H4 (cell line): ENCODE measurements at regions not wholly inside any gene's neighbourhood (a gene's known extent, or its start where the extent isn't known, plus 50 kb on each side); places are given as distances from the start of the nearest gene placed in this dataset.
"Not testable (repeated sequence)": the region's sequence is repeated elsewhere in the genome, so short reads cannot be mapped to it uniquely, and the experiment has no call there.

Experiments
- DNase-seq: peaks from one replicate; pipeline ENCODE4 v3.0.0-alpha.2; 2015; ENCODE audit warnings: low spot score

- not testable (repeated sequence) for DNase-seq
Measured at GRCh38 chr5:38678697-38679096, 122.3 kb upstream of the LIFR start.

DNA sequence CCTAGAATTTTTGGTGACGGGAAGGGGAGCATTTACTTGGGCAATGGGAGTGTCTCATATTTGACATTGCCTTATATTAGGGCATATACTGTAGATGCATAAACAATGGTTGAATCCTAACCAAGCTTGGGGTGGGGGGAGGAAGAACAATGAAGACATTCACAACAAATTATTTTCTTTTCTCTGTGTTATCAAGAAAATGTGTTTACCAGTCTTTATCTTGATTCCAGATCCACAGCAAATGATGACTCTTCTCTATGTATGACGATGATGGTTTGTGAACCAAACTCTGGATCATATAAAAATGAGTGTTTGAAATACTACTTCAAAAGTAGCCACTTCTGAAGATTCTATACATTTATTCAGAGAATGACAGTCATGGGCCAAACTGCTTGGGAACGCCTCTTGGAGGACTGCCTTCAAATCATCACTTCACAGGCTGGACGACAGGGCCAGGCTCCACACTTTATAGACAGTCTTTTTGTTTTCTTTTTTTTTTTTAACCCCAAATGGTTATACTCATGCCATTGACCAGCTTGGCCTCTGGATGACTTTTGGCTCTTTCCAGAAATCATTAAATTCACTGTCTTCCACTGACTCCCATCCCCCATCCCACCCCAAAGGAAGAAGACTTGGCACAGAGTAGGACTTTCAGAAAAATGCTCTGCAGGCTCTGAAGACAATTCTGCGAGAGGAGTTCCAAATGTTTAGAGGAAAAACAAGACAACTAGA, 123.8 kb upstream of the LIFR start:
- no peak for DNase-seq

DNA sequence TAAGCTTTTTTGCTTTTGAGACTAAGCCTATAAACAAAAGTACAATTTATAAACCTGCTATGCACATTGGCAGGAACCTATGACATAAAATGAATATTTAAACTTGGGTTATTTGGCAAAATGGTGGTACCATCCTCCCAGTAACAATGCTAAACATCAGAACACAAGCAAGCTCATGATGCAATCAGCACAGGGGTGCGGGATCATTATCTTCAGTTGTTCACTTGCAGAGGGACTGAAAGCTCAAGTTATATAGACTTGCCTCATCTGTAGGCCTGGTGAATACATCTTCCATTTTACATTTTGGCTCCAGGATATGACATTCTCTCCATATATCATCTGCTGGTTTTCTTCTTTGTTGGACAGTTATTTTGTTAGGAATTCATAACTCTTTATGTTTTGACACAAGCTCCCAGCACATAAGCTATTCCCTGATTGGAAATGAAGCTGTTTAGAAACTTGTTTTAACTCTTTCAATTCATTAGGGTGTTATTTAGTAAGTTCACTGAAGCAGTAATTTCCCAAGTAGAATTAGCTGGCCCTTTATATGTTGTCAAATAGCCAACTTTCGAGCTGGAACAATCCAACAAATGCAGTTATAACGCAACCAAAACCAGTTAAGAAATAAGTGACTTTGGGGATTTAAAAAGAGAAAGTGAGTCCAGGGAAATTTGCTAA, 124.7 kb upstream of the LIFR start:
- no peak for DNase-seq

- DNase-seq = no peak
Measured at GRCh38 chr5:38681966-38682365, 125.5 kb upstream of the LIFR start.

- DNase-seq = no peak
Measured at GRCh38 chr5:38686658-38687057, 130.2 kb upstream of the LIFR start.

DNA sequence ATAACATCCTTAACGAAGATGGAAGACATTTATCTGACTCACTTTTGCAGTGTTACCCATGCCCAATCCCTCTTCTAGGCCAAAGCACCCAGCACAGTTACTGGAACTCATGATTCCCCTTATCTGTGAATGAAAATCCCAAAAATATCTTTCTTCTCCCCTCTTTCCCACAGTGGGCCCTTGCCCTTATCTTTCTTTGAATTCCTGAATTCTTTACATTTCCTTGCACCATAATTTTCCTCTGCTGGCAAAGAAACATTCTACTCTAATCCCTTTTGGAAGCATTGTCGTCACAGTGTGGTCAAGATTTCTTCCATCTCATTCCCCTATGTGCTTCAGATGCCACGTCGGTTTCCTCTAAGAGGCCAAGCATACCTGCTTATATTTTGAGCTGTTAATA, 135.9 kb upstream of the LIFR start:
- no peak for DNase-seq

- no peak for DNase-seq
Measured at GRCh38 chr5:38692781-38693527, 136.5 kb upstream of the LIFR start.

DNA sequence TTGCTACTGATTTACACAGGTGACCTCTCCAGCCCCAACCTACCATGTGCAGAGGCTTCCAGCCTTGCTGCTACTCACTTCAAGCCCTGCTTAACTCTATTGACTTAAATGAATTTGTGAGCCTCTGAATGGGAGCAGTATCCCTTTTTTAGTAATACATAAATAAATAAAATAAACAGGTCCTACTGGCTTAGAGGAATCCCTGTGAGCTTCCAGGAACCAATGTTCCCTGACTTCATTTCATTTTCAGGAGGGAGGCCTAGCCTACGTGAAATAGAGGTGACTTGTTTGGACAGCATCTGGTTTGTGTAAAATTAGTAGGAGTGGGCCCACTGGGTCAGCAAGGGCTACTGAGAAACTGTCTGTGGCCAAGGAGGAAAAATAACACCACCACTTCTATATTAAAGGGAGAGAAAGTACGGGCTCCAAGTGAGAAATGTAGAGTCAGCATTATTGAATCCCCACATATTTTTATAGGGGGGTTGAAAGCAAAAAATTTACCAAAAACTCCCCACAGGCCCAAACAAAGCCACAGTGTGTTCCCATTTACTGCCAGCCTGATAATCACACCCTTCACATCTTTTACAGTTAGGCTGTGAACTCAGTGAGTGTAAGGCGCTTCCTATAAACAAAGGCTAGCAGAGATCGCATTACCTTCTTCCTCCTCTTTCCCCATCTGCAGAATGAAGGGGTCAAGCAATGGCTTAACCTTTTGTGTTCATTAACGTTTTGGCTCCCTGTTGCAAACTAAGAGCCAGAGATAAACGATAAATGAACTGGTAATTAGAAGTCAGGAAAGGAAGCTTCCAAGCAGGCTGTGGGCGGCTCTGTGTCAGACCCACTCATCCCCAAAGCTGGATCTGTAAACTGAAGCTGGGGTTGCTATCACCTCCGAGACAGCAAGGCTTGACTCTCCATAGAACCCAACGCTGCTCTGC, 138.8 kb upstream of the LIFR start:
- DNase-seq = peak; percentile 25

DNA sequence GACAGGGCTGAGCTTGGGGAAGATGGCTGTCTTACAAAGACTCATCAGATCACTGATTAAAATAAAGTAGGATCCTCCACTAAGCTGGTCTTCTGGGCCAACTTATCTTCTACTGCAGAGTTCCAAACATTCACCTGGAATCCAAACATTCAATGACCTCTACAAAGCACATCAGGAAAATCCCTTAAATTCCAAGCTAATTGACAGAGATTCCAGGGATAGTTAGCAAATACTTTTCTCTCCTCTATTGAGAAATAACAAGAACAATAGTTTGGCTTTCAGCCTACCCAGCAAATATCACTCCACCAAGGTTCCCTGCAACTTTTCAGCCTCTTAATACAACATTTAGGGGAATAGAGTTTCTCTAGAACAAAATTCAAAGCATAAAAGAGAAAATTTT, 140.6 kb upstream of the LIFR start:
- no peak for DNase-seq

GRCh38 chr5:38705529-38705928, 140.3 kb upstream of the OSMR start:
- DNase-seq = not testable (repeated sequence)

DNA sequence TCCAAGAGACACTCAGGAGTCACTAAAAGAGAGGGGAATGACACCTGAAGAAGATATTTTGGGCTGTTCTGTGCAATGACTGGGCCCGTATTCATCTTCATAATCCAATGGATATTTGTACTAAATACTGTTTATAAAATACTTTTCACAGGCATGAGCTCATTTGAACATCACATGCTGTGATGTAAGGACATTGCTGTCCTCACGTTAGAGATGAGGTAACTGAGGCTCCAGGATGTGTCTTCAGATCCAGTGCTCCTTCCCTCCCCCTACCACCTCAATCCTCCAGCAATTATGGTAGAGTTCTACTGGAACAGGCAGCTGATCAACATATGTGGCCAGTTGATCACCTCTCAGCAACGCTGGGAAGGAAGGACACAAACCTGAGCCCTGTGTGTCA, 139.4 kb upstream of the OSMR start:
- no peak for DNase-seq

DNA sequence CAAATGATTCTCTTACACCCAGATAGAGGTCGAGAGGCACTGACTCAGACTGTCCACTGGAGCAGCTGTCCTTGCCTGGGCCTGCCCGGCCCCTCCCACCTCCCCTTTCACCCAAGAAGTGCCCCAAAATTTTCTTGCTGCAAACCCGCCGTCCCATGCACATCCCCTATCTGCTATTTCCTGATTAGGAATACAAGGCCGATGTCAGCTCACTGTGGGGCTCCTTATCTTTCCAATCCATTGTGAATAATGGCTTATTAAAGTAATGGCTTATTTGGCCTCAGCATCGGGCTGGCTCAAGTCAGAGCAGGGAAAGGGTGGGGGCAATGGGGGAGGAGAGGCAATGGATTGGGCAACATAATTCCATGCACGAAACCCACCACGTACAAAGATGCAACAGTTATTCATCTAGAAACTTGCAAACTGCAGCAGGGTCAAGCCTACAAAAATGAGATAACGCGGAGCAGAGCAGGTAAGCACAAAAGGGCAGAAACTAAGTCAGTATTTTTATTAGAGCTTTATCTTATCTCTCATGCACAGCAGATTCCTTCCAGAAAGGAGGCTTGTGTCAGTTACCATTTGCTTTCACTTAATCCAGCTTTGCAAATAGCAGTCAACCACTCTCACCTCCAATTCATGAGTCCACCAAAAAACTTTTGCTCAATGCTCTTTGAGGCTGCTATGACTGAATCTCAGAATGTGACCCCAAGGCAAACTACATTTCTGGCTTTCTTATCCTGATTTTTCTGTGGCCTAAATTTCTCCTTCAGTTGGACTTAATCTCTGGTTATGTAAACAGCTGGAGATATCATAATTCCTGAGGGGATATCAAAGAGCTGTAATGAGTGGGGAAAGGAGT, 138.2 kb upstream of the OSMR start:
- no peak for DNase-seq

GRCh38 chr5:38709678-38710306, 136.0 kb upstream of the OSMR start:
- no peak for DNase-seq

DNA sequence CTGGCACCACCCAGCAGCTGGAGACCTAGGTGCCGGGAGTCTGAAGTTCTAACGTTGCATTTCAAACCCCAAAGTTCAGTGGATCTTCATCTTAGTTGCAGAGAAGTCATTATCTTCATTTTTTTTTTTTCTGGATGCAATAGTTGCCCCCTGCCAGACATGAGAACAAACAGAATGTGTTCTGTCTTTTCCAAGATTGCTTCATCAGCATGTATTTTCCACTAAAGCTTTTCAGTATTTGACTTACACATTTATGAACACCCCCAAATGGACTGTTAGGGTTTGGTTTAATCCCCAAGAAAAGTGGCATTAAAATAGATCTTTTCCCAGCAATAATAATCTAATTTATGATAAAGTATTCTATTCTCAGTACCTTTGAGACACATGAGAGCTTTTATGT, 135.2 kb upstream of the OSMR start:
- DNase-seq = no peak

DNA sequence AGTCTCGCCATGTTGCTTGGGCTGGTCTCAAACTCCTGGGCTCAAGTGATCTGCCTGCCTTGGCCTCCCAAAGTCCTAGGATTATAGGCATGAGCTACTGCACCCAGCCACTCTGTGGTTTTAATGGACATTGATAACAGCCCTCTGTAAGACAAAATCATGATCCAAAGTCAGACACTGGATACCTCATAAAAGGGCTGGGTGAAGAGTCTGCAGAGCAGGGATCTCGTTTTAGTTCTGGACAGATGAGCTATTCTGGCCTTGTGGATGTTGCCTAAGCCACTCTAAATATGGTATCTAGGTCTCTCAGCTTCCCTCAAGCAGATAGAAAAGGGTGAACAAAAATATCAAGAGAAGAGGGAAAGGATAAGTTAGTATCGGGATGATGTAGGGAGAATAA, 133.4 kb upstream of the OSMR start:
- DNase-seq = no peak

GRCh38 chr5:38714240-38714639, 131.6 kb upstream of the OSMR start:
- DNase-seq = no peak

DNA sequence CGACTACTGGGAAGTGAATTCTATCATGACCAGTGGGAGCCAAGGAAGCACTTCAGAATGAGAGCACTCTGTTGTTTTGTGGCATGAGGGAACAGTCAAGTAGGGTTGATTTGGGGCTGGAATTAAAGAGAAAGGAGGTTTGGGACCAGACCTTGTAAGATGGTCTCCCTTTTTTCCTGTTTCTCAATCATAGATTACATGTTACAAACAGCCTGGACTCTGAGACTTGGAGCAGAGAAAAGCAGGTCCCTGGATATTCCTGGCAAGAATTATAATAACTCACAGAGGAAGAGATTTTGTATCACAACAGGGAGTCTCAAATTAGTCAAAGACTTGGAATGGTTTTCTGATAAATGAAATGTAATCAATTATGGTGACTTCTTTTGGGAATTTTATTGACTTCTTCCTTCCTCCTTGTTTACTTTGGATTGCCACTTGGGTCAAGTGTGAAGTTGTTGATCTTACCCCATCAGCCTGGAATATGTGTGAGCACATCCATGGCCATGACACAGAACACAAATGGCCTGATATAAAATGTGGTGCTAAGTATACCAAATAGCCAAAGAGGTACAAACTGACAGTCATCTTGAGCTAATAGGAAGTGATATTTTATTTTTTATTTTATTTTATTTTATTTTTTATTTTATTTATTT, 131.0 kb upstream of the OSMR start:
- DNase-seq = no peak

DNA sequence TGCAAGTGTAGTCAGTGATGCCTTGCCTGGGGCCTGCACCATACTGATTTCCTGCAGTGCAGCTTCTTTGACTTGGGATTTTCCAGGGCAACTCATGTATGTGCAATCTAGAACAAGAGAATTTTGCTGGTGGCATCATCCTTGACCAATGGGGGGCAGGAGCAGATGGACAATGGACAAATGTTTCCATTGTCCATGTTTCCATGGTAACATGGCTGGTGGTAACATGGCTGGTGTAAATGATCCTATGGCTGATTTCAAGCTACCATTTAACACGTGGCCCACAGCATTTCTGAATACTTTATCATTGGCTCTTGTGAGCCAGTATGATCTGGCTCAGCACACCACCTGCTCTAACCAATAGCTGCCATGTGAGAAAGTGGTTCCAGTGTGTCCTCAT, 130.1 kb upstream of the OSMR start:
- DNase-seq = no peak

GRCh38 chr5:38716516-38716915, 129.3 kb upstream of the OSMR start:
- DNase-seq = no peak
